HG03460 (cell line): ENCODE measurements at regions not wholly inside any gene's neighbourhood (a gene's known extent, or its start where the extent isn't known, plus 50 kb on each side); places are given as distances from the start of the nearest gene placed in this dataset.
"Not testable (repeated sequence)": the region's sequence is repeated elsewhere in the genome, so short reads cannot be mapped to it uniquely, and the experiment has no call there.

ENCODE experiments used
- ATAC-seq: cut with Tn5 transposase; IDR thresholded peaks from one replicate; pipeline ENCODE4 v1.9.1; 2021; ENCODE audit not compliant: unreplicated experiment

DNA sequence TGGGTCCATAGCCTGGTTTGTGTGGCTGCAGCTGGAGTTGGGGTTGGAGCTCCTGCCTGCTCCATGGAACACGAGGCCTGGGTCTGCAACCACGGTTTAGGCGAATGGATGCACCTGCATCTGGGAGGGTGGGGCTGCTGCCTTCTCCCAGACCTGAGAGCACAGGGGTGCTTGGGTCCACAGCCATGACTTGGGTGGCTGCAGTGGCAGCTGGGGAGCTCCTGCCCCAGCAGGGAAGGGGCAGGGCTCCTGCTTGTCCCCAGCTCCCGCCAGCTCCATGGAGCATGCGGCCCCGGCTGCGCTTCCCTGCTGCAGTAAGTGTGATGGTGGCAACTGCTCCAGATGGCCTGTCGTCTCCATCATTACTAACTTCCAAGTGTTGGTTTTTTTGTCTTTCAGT is 571.1 kb upstream of the LRRN3 start:
- no peak for ATAC-seq

- ATAC-seq: no peak
Measured at GRCh38 chr7:110521357-110521911, 569.5 kb upstream of the LRRN3 start.

- ATAC-seq: no peak
Measured at GRCh38 chr7:110522061-110522760, 568.7 kb upstream of the LRRN3 start.

GRCh38 chr7:110522761-110523200 is 568.1 kb upstream of the LRRN3 start:
- no peak for ATAC-seq

DNA sequence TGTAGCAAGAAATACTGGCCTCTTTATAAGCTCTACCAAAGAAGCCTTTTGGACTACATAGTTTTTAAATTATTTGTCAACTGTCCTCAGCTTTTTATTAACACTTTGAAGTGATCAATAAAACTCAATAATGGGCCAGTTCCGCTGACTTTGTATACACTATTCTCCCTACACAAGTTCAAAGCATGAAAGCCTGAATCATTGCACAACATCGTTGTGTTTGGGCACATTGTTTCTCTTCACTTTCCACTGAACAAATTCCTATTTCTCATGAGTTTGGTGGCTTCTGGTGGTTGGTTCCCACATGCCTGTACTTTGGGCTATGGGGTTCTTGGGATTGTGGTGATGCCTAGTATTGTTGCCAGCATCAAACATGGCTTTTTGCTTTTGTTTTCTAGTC is 561.8 kb upstream of the LRRN3 start:
- ATAC-seq: no peak

GRCh38 chr7:110531186-110531585 is 559.7 kb upstream of the LRRN3 start:
- ATAC-seq: no peak

- no peak for ATAC-seq
Measured at GRCh38 chr7:110534241-110534931, 556.5 kb upstream of the LRRN3 start.

DNA sequence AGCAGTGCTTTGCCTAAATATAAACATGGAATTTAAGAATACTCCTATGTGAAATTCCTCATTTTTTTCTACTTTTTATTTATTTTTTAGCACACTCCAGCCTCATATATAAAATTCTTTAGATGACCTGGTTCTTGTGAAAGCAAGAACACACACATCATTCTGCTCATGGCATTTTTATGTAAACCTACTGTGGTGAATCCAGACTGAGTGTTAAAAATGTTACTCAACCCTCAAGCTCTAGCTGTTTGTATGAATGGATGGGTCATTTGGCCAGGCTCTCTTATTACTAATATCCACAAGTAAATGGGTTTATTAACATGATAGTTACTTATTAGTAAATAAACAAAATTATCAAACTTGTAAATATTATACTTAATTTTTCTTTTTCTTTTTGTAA is 551.7 kb upstream of the LRRN3 start:
- ATAC-seq: no peak

GRCh38 chr7:110541962-110542361 is 549.0 kb upstream of the LRRN3 start:
- no peak for ATAC-seq

DNA sequence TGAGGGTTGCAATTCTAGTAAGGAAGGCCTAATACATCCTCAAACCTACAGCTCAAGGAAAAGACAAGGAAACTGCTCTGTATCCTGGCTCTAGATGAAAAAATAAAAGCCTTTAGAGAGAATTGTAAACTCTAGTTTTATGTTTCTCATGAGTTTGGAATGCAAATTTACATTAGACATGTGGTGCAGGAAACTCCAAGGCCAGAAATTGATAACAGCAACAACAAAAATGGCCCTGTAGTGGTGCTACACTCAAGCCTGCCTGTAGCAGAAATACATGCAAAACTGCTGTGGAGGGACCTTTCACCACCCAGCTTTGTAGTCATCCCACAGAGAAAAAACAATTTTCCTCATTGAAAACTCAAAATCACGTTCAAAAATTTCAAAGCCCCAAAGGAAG is 546.7 kb upstream of the LRRN3 start:
- no peak for ATAC-seq

DNA sequence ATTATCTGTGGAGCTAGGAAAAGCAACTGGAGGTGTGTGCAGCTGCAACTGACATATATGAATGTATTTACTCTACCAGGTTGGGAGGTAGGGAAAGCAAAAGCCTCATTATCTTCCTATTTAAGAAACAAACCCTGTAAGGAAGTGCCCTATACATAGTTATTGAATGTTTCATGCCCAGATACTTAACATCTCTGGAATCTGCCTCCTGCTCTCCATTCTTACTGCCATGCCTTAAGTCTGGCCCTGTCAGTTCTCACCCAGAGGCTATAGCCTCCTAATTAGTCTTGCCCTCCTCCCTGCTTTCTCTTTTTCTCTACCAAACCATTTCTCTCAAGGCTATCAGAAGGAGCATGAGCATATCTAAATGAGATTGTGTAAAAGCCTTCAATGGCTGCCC is 542.6 kb upstream of the LRRN3 start:
- ATAC-seq: no peak

DNA sequence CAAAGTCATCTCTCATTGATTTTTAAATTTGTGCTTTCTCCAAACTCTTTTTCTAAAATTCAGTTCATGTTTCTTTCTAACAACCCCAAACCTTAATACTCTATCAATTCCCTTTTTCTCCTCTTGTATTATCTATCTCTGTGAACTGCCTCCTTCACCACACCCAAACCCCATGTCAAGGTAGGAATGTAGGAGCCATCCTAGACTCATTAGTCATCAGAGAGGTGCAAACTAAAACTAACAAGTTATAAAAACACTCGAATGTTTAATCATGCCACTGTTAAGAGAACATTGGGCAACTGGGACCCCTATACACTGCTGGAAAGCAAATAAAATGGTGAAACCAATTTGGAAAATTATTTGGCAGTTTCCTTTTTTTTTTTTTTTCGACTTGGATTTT is 533.8 kb upstream of the LRRN3 start:
- no peak for ATAC-seq

DNA sequence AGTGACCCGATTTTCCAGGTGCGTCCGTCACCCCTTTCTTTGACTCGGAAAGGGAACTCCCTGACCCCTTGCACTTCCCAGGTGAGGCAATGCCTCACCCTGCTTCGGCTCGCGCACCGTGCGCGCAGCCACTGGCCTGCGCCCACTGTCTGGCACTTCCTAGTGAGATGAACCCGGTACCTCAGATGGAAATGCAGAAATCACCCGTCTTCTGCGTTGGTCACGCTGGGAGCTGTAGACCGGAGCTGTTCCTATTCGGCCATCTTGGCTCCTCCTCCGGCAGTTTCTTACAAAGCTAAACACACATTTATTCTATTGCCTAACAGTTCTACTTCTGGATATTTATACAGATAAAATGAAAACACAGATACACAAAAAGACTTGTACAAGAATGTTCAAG is 527.6 kb upstream of the LRRN3 start:
- not testable (repeated sequence) for ATAC-seq

DNA sequence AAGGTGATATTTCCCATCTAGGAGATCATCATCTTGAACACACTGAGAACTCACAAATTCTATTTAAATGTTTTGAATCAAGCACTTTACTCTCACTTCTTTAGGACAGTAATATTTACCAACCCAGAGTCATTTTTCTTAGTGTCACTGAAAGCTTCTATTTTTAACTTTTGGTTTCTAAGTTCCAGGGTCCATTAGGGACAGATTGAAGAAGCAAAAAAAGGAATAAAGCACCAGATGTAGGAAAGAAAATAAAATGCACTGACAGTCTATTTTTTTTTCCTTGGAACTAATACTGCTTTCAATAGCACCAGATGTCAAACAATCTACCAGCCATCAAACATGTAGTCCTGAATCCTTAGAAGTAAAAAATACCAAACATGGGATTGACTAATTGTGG is 526.7 kb upstream of the LRRN3 start:
- ATAC-seq: no peak

DNA sequence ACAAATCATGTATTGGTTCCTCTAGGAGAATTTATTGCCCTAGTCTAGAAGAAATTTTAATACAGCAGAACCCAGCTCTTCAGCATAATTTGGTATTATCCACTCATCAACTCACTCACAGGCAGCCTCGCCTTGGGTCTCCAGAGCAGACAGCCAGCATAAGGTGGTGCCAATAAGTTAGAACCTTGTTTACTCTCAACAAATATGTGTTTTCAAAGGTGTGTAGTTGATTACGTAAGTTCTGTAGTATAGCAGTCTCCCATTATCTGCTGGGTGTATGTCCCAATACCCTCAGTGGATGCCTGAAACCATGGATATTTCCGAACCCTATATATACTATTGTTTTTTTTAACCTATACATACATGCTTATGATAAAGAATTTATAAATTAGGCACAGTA is 522.5 kb upstream of the LRRN3 start:
- no peak for ATAC-seq

- no peak for ATAC-seq
Measured at GRCh38 chr7:110568932-110569331, 522.0 kb upstream of the LRRN3 start.

DNA sequence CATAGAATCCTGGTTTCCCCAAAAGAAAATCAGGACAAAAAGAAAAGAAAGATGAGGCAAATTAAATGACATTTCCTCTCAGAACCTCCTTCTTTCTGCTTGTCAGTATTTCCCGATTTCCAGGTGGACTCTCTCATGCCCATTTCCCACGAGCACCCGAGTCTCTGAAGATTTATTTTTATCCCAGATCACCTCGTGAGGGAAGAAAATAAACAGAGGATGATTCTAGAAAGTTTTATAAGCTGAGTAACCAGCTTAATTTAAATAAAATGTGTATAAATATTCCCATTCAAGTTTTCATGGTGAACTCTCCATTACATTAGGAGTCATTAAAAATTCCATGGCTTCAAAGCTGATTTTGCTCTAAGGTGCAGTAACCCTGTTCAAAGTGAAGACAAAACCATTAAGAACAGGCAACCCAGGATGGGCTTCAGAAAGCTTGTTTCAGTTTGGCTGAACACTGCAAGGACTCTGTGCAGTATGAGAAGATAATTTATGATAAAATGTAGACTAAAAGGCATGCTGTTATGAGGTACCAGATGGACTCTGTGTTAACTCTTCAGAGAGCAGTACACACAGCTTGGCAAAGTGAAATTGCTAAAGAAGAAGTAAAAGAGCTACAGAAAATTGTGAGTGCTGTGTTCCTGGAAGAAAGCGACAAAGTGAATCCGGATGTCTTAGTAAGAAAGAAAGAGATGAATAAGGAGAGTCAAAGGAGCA is 521.3 kb upstream of the LRRN3 start:
- ATAC-seq: no peak

- no peak for ATAC-seq
Measured at GRCh38 chr7:110573862-110574528, 516.9 kb upstream of the LRRN3 start.

- ATAC-seq: no peak
Measured at GRCh38 chr7:110587294-110587693, 503.6 kb upstream of the LRRN3 start.

DNA sequence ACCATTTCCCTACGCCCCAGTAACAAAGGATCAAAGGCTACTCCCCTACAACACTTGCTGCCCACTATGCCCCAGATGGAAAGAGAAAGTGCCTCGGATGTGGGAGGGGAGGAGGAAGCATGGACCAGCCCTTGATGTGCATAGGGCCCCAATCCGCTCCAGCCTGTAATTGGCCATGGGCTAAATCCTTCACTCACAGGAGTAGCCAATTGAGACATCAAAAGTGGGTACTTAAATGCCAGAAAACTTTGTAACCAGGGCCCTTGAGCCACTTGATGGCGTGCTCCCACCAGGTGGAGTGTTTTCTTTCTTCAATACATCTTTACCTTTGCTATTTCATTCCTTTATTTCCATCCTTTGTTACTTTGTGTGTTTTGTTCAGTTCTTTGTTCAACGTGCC is 500.5 kb upstream of the LRRN3 start:
- no peak for ATAC-seq

DNA sequence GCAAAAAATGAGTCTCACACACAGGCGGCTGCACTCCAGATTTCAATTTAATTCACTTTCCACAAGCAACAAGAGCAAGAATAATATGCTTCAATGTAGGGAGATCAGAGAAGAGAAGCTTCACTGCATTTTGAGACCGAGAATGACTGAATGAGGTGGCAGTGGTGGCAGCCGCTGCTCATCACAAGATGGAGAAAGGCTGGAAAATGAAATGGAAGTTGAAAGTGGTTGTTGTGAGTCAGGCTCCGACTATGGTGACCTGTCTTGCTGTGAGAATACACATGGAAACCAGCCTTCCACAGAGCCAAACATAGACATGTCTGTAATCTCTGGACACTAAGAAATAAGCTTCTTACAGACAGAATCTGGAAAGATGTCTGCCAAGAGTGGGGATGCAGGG is 499.6 kb upstream of the LRRN3 start:
- no peak for ATAC-seq
